H1 (cell line): ENCODE measurements at regions not wholly inside any gene's neighbourhood (a gene's known extent, or its start where the extent isn't known, plus 50 kb on each side); places are given as distances from the start of the nearest gene placed in this dataset.

Experiments used
- CTCF ChIA-PET: fragments of 300-600 bp; sonication (Branson Sonifier 250); formaldehyde crosslinking; loops from one replicate; lab custom pipeline; 2021; ENCODE audit not compliant: partially characterized antibody; lab: Charles Lee
- POLR2A ChIA-PET: fragments of 300-600 bp; sonication (Branson Sonifier 250); formaldehyde crosslinking; loops from one replicate; lab custom pipeline; 2021; ENCODE audit warnings: inconsistent platforms; ENCODE audit not compliant: partially characterized antibody; lab: Charles Lee
- DNase-seq, 2 experiments: peaks; one replicate each; pipeline versions ENCODE4 v3.0.0 to v3.0.0-alpha.2; 2010 to 2022; ENCODE audit warnings: low spot score in 2 of 2, low read depth in 1 of 2, mixed read lengths in 1 of 2
- FAIRE-seq: peaks from 2 replicates; lab custom pipeline; 2011; peaks lifted over from hg19 to GRCh38; lab: Jason Lieb, UNC
- H2AFZ ChIP-seq: 2 replicates; pipeline ENCODE4 v1.8.1; 2012; ENCODE audit warnings: low read length, inconsistent platforms
- H2AK5ac ChIP-seq: 2 replicates; pipeline ENCODE4 v1.6.1; 2013; ENCODE audit warnings: low read depth, low read length
- H2BK120ac ChIP-seq: replicated peaks from 2 replicates; pipeline ENCODE3; 2013; ENCODE audit warnings: low read depth, low read length, inconsistent platforms
- H2BK12ac ChIP-seq: 2 replicates; pipeline ENCODE4 v1.6.1; 2013; ENCODE audit warnings: low read depth, low read length
- H2BK15ac ChIP-seq: 2 replicates; pipeline ENCODE4 v1.6.1; 2013; ENCODE audit warnings: low read length
- H2BK20ac ChIP-seq: 2 replicates; pipeline ENCODE4 v1.6.1; 2013; ENCODE audit warnings: low read length
- H2BK5ac ChIP-seq: 2 replicates; pipeline ENCODE4 v1.6.1; 2013; ENCODE audit warnings: low read depth, low read length
- H3K14ac ChIP-seq: 2 replicates; pipeline ENCODE4 v1.6.1; 2013; ENCODE audit warnings: inconsistent platforms; ENCODE audit not compliant: insufficient read length
- H3K18ac ChIP-seq: 2 replicates; pipeline ENCODE4 v1.6.1; 2013; ENCODE audit warnings: low read length; ENCODE audit errors: extremely low read depth
- H3K23ac ChIP-seq: 2 replicates; pipeline ENCODE4 v1.6.1; 2013; ENCODE audit warnings: inconsistent platforms; ENCODE audit not compliant: insufficient read length
- H3K23me2 ChIP-seq: 2 replicates; pipeline ENCODE4 v1.6.1; 2013; ENCODE audit warnings: low read depth, low read length
- H3K27ac ChIP-seq: 2 replicates; pipeline ENCODE4 v1.6.1; 2011; ENCODE audit warnings: low read depth, low read length, inconsistent platforms
- H3K27me3 ChIP-seq, 4 experiments: replicated peaks in 1 of 4; 1 replicate in 1 of 4; 2 replicates in 3 of 4; pipeline versions ENCODE4 v1.6.1 to v1.8.1; 2011 to 2013; ENCODE audit warnings: low read length in 3 of 4, mild to moderate bottlenecking in 3 of 4, inconsistent platforms in 2 of 4, mixed read lengths in 2 of 4, moderate library complexity in 1 of 4; ENCODE audit not compliant: control insufficient read depth in 3 of 4, insufficient read depth in 3 of 4; ENCODE audit errors: extremely low read depth in 1 of 4
- H3K36me3 ChIP-seq, 4 experiments: 2 replicates each; pipeline versions ENCODE4 v1.6.1 to v1.8.1; 2011 to 2013; ENCODE audit warnings: mild to moderate bottlenecking in 4 of 4, low read length in 3 of 4, moderate library complexity in 2 of 4, control low read depth in 1 of 4, inconsistent platforms in 1 of 4; ENCODE audit not compliant: insufficient read depth in 4 of 4, control insufficient read depth in 2 of 4
- H3K4ac ChIP-seq: replicated peaks from 2 replicates; pipeline ENCODE3; 2013; ENCODE audit warnings: low read length, low read depth, mixed read lengths, inconsistent platforms; ENCODE audit not compliant: insufficient read length
- H3K4me1 ChIP-seq, 4 experiments: replicated peaks in 1 of 4; 1 replicate in 1 of 4; 2 replicates in 3 of 4; pipeline versions ENCODE4 v1.6.1 to v1.8.1; 2011 to 2013; ENCODE audit warnings: low read length in 3 of 4, inconsistent platforms in 2 of 4, mixed read lengths in 1 of 4; ENCODE audit not compliant: insufficient read depth in 4 of 4, control insufficient read depth in 3 of 4
- H3K4me2 ChIP-seq, 2 experiments: 2 replicates each; pipeline versions ENCODE4 v1.6.1 to v1.8.1; 2011 to 2013; ENCODE audit warnings: low read depth in 2 of 2, low read length in 2 of 2, control low read depth in 1 of 2, inconsistent platforms in 1 of 2, mild to moderate bottlenecking in 1 of 2; ENCODE audit not compliant: insufficient read depth in 1 of 2
- H3K4me3 ChIP-seq, 4 experiments: fragments of 200-600, 300-600 bp in 1 of 4; sonication (generic), shearing (Covaris generic), sonication (Bioruptor Twin) in 1 of 4; 2 replicates each; pipeline versions ENCODE4 v1.5.1 to v1.8.1; 2011 to 2016; ENCODE audit warnings: low read length in 4 of 4, low read depth in 3 of 4, control low read depth in 2 of 4, inconsistent platforms in 2 of 4, mild to moderate bottlenecking in 2 of 4, mixed read lengths in 1 of 4, moderate library complexity in 1 of 4; ENCODE audit not compliant: insufficient read depth in 2 of 4; ENCODE audit errors: extremely low read depth in 1 of 4
- H3K56ac ChIP-seq: replicated peaks from 2 replicates; pipeline ENCODE3; 2013; ENCODE audit warnings: low read depth, mild to moderate bottlenecking, mixed read lengths, low read length, inconsistent platforms; ENCODE audit not compliant: insufficient read length
- H3K79me1 ChIP-seq: 2 replicates; pipeline ENCODE4 v1.6.1; 2013; ENCODE audit warnings: low read depth, low read length, control low read depth
- H3K79me2 ChIP-seq, 2 experiments: 2 replicates each; pipeline versions ENCODE4 v1.6.1 to v1.8.1; 2012 to 2013; ENCODE audit warnings: low read length in 2 of 2, mild to moderate bottlenecking in 2 of 2, inconsistent platforms in 1 of 2; ENCODE audit not compliant: insufficient read depth in 2 of 2, control insufficient read depth in 1 of 2
- H3K9ac ChIP-seq, 4 experiments: replicated peaks in 1 of 4; 1 replicate in 1 of 4; 2 replicates in 3 of 4; pipeline versions ENCODE4 v1.6.1 to v1.8.1; 2011 to 2013; ENCODE audit warnings: low read depth in 3 of 4, low read length in 3 of 4, control low read depth in 2 of 4, mild to moderate bottlenecking in 2 of 4, moderate library complexity in 2 of 4, inconsistent platforms in 1 of 4; ENCODE audit errors: extremely low read depth in 1 of 4
- H3K9me3 ChIP-seq, 2 experiments: 2 replicates each; pipeline versions ENCODE4 v1.6.1 to v1.8.1; 2012 to 2013; ENCODE audit warnings: mild to moderate bottlenecking in 2 of 2, moderate library complexity in 2 of 2, control low read depth in 1 of 2, inconsistent platforms in 1 of 2, low read depth in 1 of 2, low read length in 1 of 2, mixed read lengths in 1 of 2; ENCODE audit not compliant: insufficient read depth in 2 of 2
- H4K20me1 ChIP-seq, 2 experiments: replicated peaks in 1 of 2; 2 replicates each; pipeline versions ENCODE3 to v1.8.1; 2011 to 2013; ENCODE audit warnings: inconsistent platforms in 2 of 2, low read length in 2 of 2, mild to moderate bottlenecking in 1 of 2; ENCODE audit not compliant: insufficient read depth in 2 of 2, control insufficient read depth in 1 of 2
- H4K5ac ChIP-seq: 2 replicates; pipeline ENCODE4 v1.6.1; 2013; ENCODE audit warnings: low read length, low read depth, mixed read lengths, inconsistent platforms; ENCODE audit not compliant: insufficient read length
- H4K8ac ChIP-seq: 2 replicates; pipeline ENCODE4 v1.8.0; 2013; ENCODE audit warnings: mild to moderate bottlenecking, moderate library complexity, low read length, inconsistent platforms; ENCODE audit not compliant: insufficient read depth; ENCODE audit errors: extremely low read depth
- H4K91ac ChIP-seq: replicated peaks from 2 replicates; pipeline ENCODE3; 2013; ENCODE audit warnings: low read length, mixed read lengths, inconsistent platforms; ENCODE audit not compliant: insufficient read length
- BCL11A ChIP-seq, 2 experiments: IDR thresholded peaks; one replicate each; pipeline ENCODE4 v1.6.1; 2011; ENCODE audit warnings: low read depth in 2 of 2, low read length in 2 of 2, mild to moderate bottlenecking in 2 of 2
- BRCA1 ChIP-seq: IDR thresholded peaks from 2 replicates; pipeline ENCODE4 v1.6.1; 2012; ENCODE audit warnings: low read depth, low read length, improper control_type of control experiment
- CHD1 ChIP-seq: IDR thresholded peaks from 2 replicates; pipeline ENCODE4 v1.6.1; 2012; ENCODE audit warnings: low read depth, low read length, improper control_type of control experiment
- CHD2 ChIP-seq: IDR thresholded peaks from 2 replicates; pipeline ENCODE4 v1.6.1; 2012; ENCODE audit warnings: low read length, improper control_type of control experiment
- EGR1 ChIP-seq: IDR thresholded peaks from 2 replicates; pipeline ENCODE4 v1.6.1; 2011; ENCODE audit warnings: low read depth, low read length, borderline replicate concordance
- GTF2F1 ChIP-seq: IDR thresholded peaks from 2 replicates; pipeline ENCODE4 v1.6.1; 2012; ENCODE audit warnings: low read depth, low read length, improper control_type of control experiment, borderline replicate concordance
- HDAC6 ChIP-seq: IDR thresholded peaks from one replicate; pipeline ENCODE4 v1.7.1; 2012; ENCODE audit warnings: low read depth, mild to moderate bottlenecking, inconsistent platforms, low read length, moderate library complexity
- KDM1A ChIP-seq: fragments of 200-600, 300-600 bp; sonication (generic); IDR thresholded peaks from 2 replicates; pipeline ENCODE4 v1.7.1; 2016; ENCODE audit warnings: mild to moderate bottlenecking, low read length, borderline replicate concordance
- POU5F1 ChIP-seq: IDR thresholded peaks from 2 replicates; pipeline ENCODE4 v1.6.1; 2011; ENCODE audit warnings: low read depth, mild to moderate bottlenecking, low read length, moderate library complexity
- RBBP5 ChIP-seq: IDR thresholded peaks from 2 replicates; pipeline ENCODE4 v1.7.1; 2012; ENCODE audit warnings: low read depth, mild to moderate bottlenecking, inconsistent platforms, low read length, moderate library complexity, borderline replicate concordance
- SRF ChIP-seq: IDR thresholded peaks from 2 replicates; pipeline ENCODE4 v1.6.1; 2011; ENCODE audit warnings: mild to moderate bottlenecking, low read depth, low read length, moderate library complexity
- TBP ChIP-seq: IDR thresholded peaks from 2 replicates; pipeline ENCODE4 v1.6.1; 2011; ENCODE audit warnings: low read depth, low read length, improper control_type of control experiment
- TF ChIP-seq, protein P1 (sequence below), 3 experiments: IDR thresholded peaks; 1 replicate in 2 of 3; 2 replicates in 1 of 3; pipeline versions ENCODE4 v1.5.1 to v1.6.1; 2011; ENCODE audit warnings: low read length in 3 of 3, mild to moderate bottlenecking in 3 of 3, inconsistent platforms in 2 of 3, low read depth in 1 of 3, moderate library complexity in 1 of 3; ENCODE audit not compliant: insufficient read depth in 1 of 3; ENCODE audit errors: control extremely low read depth in 1 of 3
- TF ChIP-seq, protein P2 (sequence below): IDR thresholded peaks from 2 replicates; pipeline ENCODE4 v1.6.1; 2011; ENCODE audit warnings: low read depth, mild to moderate bottlenecking, low read length; ENCODE audit not compliant: insufficient read depth

DNA sequence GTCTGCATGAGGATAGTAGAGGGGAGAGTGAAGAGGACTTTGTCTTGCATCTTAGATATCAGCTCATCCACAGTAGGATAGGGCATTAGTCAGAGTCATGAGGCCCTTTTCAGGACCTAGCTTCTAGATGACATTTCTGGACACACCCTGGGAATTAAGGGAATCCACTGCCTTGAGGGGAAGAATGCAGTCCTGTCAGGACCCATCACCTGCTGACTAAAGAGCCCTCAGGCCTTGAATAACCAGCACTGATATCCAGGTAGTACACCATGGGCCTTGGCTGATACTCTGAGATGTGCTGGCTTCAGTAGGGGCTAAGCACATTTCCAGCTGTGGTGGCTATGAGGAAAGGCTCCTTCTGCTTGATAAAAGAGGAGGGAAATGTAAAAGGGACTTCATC, 134.4 kb downstream of the EDA2R start:
- Histone ChIP-seq H3K4me2 (no peak overlapping the region), H3K4me3 (no peak overlapping the region), H2BK5ac (no peak overlapping the region), H3K14ac (no peak overlapping the region), H4K8ac (no peak overlapping the region), H3K27ac (no peak overlapping the region), H3K79me2 (no peaks in the 10 kb centered on the region), H2BK120ac (no peak overlapping the region), H3K4ac (no peak overlapping the region), H2AK5ac (no peak overlapping the region), H2BK12ac (no peak overlapping the region), H3K79me1 (no peaks in the 10 kb centered on the region), H2BK20ac (no peak overlapping the region), H3K56ac (no peak overlapping the region), H3K36me3 (no peaks in the 10 kb centered on the region), H4K91ac (no peak overlapping the region), H3K23ac (no peak overlapping the region), H3K9me3 (peaks cover 15 to 29% of the 10 kb centered on the region in 2 experiments), H3K9ac (no peak overlapping the region), H2AFZ (no peak overlapping the region), H4K20me1 (no peaks in the 10 kb centered on the region), H2BK15ac (no peak overlapping the region), H3K4me1 (no peaks in the 10 kb centered on the region), H3K18ac (no peak overlapping the region), H3K23me2 (no peaks in the 10 kb centered on the region), H3K27me3 (no peaks in the 10 kb centered on the region), H4K5ac (no peak overlapping the region)
- ChIA-PET POLR2A (no interaction called here), CTCF (interaction anchor here (0.6 kb wide), 1 partner anchor 13 kb away, joined by 3 read pairs; no protein-coding TSS in a partner anchor)
- DNase-seq: no peak
- FAIRE-seq: no peak
- TF ChIP-seq GTF2F1 (no peak), HDAC6 (no peak), RBBP5 (no peak), EGR1 (no peak), CHD1 (no peak), SRF (no peak), BRCA1 (no peak), POU5F1 (no peak), BCL11A (IDR thresholded peaks at IDR 0.05; ENCODE audit: low read depth in 2 of 2, low read length in 2 of 2) (no peak), CHD2 (no peak), TBP (no peak), KDM1A (no peak)
- TF ChIP-seq, protein P1, sequence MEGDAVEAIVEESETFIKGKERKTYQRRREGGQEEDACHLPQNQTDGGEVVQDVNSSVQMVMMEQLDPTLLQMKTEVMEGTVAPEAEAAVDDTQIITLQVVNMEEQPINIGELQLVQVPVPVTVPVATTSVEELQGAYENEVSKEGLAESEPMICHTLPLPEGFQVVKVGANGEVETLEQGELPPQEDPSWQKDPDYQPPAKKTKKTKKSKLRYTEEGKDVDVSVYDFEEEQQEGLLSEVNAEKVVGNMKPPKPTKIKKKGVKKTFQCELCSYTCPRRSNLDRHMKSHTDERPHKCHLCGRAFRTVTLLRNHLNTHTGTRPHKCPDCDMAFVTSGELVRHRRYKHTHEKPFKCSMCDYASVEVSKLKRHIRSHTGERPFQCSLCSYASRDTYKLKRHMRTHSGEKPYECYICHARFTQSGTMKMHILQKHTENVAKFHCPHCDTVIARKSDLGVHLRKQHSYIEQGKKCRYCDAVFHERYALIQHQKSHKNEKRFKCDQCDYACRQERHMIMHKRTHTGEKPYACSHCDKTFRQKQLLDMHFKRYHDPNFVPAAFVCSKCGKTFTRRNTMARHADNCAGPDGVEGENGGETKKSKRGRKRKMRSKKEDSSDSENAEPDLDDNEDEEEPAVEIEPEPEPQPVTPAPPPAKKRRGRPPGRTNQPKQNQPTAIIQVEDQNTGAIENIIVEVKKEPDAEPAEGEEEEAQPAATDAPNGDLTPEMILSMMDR (IDR thresholded peaks at IDR 0.05; ENCODE audit: control extremely low read depth in 1 of 3, insufficient read depth in 1 of 3, low read depth in 1 of 3, low read length in 3 of 3): no peak
- TF ChIP-seq, protein P2, sequence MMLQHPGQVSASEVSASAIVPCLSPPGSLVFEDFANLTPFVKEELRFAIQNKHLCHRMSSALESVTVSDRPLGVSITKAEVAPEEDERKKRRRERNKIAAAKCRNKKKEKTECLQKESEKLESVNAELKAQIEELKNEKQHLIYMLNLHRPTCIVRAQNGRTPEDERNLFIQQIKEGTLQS: no peak
